ENCODE measurements at regions not wholly inside any gene's neighbourhood (a gene's known extent, or its start where the extent isn't known, plus 50 kb on each side); places are given as distances from the start of the nearest gene placed in this dataset.

GRCh38 chr19:31402529-31403316, 53.5 kb upstream of the TSHZ3 start:
- DNase-seq = peak; percentile 7

- no peak for DNase-seq
Observed at GRCh38 chr19:31406106-31406505, 56.9 kb upstream of the TSHZ3 start.

- DNase-seq = peak; percentile 85
Observed at GRCh38 chr19:31408460-31409124, 59.4 kb upstream of the TSHZ3 start.

- no peak for DNase-seq
Observed at GRCh38 chr19:31413353-31413752, 64.1 kb upstream of the TSHZ3 start.

GRCh38 chr19:31415322-31415721, 66.1 kb upstream of the TSHZ3 start:
- no peak for DNase-seq

- no peak for DNase-seq
Observed at GRCh38 chr19:31416548-31416947, 67.3 kb upstream of the TSHZ3 start.

GRCh38 chr19:31418055-31418454, 68.8 kb upstream of the TSHZ3 start:
- DNase-seq = no peak

GRCh38 chr19:31418692-31419430, 69.6 kb upstream of the TSHZ3 start:
- DNase-seq = no peak

GRCh38 chr19:31419871-31420445, 70.7 kb upstream of the TSHZ3 start:
- no peak for DNase-seq

- DNase-seq = no peak
Observed at GRCh38 chr19:31421082-31421481, 71.8 kb upstream of the TSHZ3 start.

GRCh38 chr19:31421856-31422255, 72.6 kb upstream of the TSHZ3 start:
- no peak for DNase-seq

- no peak for DNase-seq
Observed at GRCh38 chr19:31423896-31424295, 74.7 kb upstream of the TSHZ3 start.

- DNase-seq = peak; percentile 14
Observed at GRCh38 chr19:31424861-31425620, 75.8 kb upstream of the TSHZ3 start.

GRCh38 chr19:31427857-31428256, 78.6 kb upstream of the TSHZ3 start:
- no peak for DNase-seq

- DNase-seq = no peak
Observed at GRCh38 chr19:31430381-31430780, 81.1 kb upstream of the TSHZ3 start.

GRCh38 chr19:31432201-31432810, 83.1 kb upstream of the TSHZ3 start:
- DNase-seq = no peak

- DNase-seq = no peak
Observed at GRCh38 chr19:31436121-31436776, 87.0 kb upstream of the TSHZ3 start.

- DNase-seq = no peak
Observed at GRCh38 chr19:31438401-31439269, 89.4 kb upstream of the TSHZ3 start.

- DNase-seq = no peak
Observed at GRCh38 chr19:31439270-31439573, 90.0 kb upstream of the TSHZ3 start.

- no peak for DNase-seq
Observed at GRCh38 chr19:31444931-31445330, 95.7 kb upstream of the TSHZ3 start.

- no peak for DNase-seq
Observed at GRCh38 chr19:31445406-31445805, 96.2 kb upstream of the TSHZ3 start.

Measured in fibroblast of skin of scalp (primary cell).